NCI-H345 (cell line): ENCODE measurements at regions not wholly inside any gene's neighbourhood (a gene's known extent, or its start where the extent isn't known, plus 50 kb on each side); places are given as distances from the start of the nearest gene placed in this dataset.
"Not testable (repeated sequence)": the region's sequence is repeated elsewhere in the genome, so short reads cannot be mapped to it uniquely, and the experiment has no call there.

ENCODE experiments used
- DNase-seq: peaks from one replicate; lab custom pipeline; 2025; lab: John Stamatoyannopoulos, UW

- no peak for DNase-seq
These were observed 968.6 kb upstream of the USP15 start for GRCh38 chr12:61291647-61292046.

- not testable (repeated sequence) for DNase-seq
These were observed 966.2 kb upstream of the USP15 start for GRCh38 chr12:61294011-61294410.

GRCh38 chr12:61301817-61302216 is 958.4 kb upstream of the USP15 start:
- DNase-seq = no peak

GRCh38 chr12:61302282-61302681 is 957.9 kb upstream of the USP15 start:
- DNase-seq = no peak

GRCh38 chr12:61308220-61308619 is 952.0 kb upstream of the USP15 start:
- DNase-seq = no peak

GRCh38 chr12:61311413-61311812 is 948.8 kb upstream of the USP15 start:
- no peak for DNase-seq

- no peak for DNase-seq
These were observed 911.3 kb upstream of the USP15 start for GRCh38 chr12:61348871-61349270.

GRCh38 chr12:61355105-61355504 is 905.1 kb upstream of the USP15 start:
- no peak for DNase-seq

- no peak for DNase-seq
These were observed 903.7 kb upstream of the USP15 start for GRCh38 chr12:61356485-61356884.

- DNase-seq = no peak
These were observed 902.7 kb upstream of the USP15 start for GRCh38 chr12:61357496-61357895.

- no peak for DNase-seq
These were observed 898.2 kb upstream of the USP15 start for GRCh38 chr12:61362037-61362436.

- DNase-seq = no peak
These were observed 895.2 kb upstream of the USP15 start for GRCh38 chr12:61365001-61365400.

GRCh38 chr12:61367281-61367785 is 892.9 kb upstream of the USP15 start:
- no peak for DNase-seq

- no peak for DNase-seq
These were observed 890.8 kb upstream of the USP15 start for GRCh38 chr12:61369241-61369910.

GRCh38 chr12:61384511-61384910 is 875.7 kb upstream of the USP15 start:
- DNase-seq = no peak

- no peak for DNase-seq
These were observed 874.4 kb upstream of the USP15 start for GRCh38 chr12:61385771-61386170.

GRCh38 chr12:61397668-61398067 is 862.5 kb upstream of the USP15 start:
- no peak for DNase-seq

- DNase-seq = no peak
These were observed 848.0 kb upstream of the USP15 start for GRCh38 chr12:61412201-61412600.

GRCh38 chr12:61414470-61414869 is 845.7 kb upstream of the USP15 start:
- DNase-seq = no peak

GRCh38 chr12:61422786-61423185 is 837.4 kb upstream of the USP15 start:
- no peak for DNase-seq

- no peak for DNase-seq
These were observed 808.1 kb upstream of the USP15 start for GRCh38 chr12:61452076-61452475.

GRCh38 chr12:61487728-61488127 is 772.5 kb upstream of the USP15 start:
- no peak for DNase-seq

- no peak for DNase-seq
These were observed 769.4 kb upstream of the USP15 start for GRCh38 chr12:61490526-61491498.
